HFFc6 (cell line): ENCODE measurements at regions not wholly inside any gene's neighbourhood (a gene's known extent, or its start where the extent isn't known, plus 50 kb on each side); places are given as distances from the start of the nearest gene placed in this dataset.

Experiments used
- DNase-seq: peaks from one replicate; pipeline ENCODE4 v3.0.0-alpha.2; 2018
- H3K27ac Mint-ChIP-seq: 2 replicates; pipeline ENCODE4 v1.8.0; 2020; ENCODE audit warnings: mild to moderate bottlenecking, mixed read lengths
- H3K27me3 Mint-ChIP-seq: 2 replicates; pipeline ENCODE4 v1.8.0; 2021; ENCODE audit warnings: mild to moderate bottlenecking, moderate library complexity, mixed read lengths; ENCODE audit not compliant: insufficient read depth
- H3K36me3 Mint-ChIP-seq: 2 replicates; pipeline ENCODE4 v1.8.0; 2021; ENCODE audit warnings: low read depth, mixed read lengths
- H3K4me1 Mint-ChIP-seq: 2 replicates; pipeline ENCODE4 v1.8.0; 2020; ENCODE audit warnings: low read depth, mixed read lengths
- H3K4me3 Mint-ChIP-seq: 2 replicates; pipeline ENCODE4 v1.8.0; 2020; ENCODE audit warnings: mild to moderate bottlenecking, moderate library complexity, mixed read lengths
- H3K9me3 Mint-ChIP-seq: 2 replicates; pipeline ENCODE4 v1.8.0; 2020; ENCODE audit warnings: mild to moderate bottlenecking, mixed read lengths
- TF ChIP-seq, protein P1 (sequence below): fragments of 200-600 bp; sonication (generic); IDR thresholded peaks from 2 replicates; pipeline ENCODE4 v1.5.0; 2021; ENCODE audit warnings: antibody characterized with exemption, mild to moderate bottlenecking

DNA sequence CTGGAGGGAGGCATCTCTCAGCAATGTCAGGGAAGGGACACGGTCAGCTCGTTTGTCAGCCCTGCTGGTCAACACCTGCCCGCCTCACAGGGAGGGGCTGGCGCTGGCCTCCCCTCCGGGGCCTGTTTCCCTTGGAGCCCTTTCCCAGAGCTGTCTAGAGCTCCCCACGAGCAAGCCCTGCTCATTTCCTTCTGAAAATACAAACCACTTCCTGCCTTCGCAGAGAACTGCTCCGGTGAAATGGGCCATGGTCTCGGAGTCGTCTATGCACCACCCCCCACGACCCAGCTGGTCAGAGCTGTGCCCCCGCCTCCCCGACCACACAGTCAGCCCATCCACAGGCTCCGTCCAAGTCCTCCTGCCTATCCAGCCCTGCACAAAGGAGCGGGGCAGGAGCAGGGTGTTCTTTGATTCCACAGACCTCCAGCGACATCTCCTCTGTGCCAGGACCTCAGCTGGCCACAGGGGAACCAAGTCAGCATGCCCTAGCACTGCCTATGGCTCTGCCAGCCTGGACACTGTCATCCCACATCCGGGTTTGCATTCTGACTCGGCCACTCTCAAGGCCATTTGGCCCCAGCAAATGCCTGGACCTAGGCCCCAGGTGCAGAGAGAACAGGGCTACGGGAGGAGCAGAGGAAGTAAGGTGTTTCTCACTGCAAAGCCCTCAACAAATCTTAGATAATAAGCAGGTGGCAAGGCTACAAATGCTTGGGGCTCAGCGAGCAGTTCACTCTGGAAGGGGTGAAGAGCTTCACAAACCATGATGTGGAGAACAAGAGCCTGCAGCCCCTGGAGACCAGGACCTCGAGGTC, 82.1 kb upstream of the WNT11 start:
- Mint-ChIP-seq H3K4me1 (no peaks in the 10 kb centered on the region), H3K27me3 (peaks cover 35% of the 10 kb centered on the region), H3K4me3 (no peak overlapping the region), H3K9me3 (no peaks in the 10 kb centered on the region), H3K27ac (no peak overlapping the region), H3K36me3 (no peaks in the 10 kb centered on the region)
- DNase-seq = no peak
- TF ChIP-seq, protein P1, sequence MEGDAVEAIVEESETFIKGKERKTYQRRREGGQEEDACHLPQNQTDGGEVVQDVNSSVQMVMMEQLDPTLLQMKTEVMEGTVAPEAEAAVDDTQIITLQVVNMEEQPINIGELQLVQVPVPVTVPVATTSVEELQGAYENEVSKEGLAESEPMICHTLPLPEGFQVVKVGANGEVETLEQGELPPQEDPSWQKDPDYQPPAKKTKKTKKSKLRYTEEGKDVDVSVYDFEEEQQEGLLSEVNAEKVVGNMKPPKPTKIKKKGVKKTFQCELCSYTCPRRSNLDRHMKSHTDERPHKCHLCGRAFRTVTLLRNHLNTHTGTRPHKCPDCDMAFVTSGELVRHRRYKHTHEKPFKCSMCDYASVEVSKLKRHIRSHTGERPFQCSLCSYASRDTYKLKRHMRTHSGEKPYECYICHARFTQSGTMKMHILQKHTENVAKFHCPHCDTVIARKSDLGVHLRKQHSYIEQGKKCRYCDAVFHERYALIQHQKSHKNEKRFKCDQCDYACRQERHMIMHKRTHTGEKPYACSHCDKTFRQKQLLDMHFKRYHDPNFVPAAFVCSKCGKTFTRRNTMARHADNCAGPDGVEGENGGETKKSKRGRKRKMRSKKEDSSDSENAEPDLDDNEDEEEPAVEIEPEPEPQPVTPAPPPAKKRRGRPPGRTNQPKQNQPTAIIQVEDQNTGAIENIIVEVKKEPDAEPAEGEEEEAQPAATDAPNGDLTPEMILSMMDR = no peak

- Mint-ChIP-seq H3K9me3 (no peaks in the 10 kb centered on the region), H3K27me3 (peaks cover 32% of the 10 kb centered on the region), H3K4me1 (no peaks in the 10 kb centered on the region), H3K36me3 (no peaks in the 10 kb centered on the region), H3K4me3 (no peak overlapping the region), H3K27ac (no peak overlapping the region)
- TF ChIP-seq, protein P1 = no peak
- DNase-seq = no peak
These were observed 80.9 kb upstream of the WNT11 start for GRCh38 chr11:76287227-76287626.

DNA sequence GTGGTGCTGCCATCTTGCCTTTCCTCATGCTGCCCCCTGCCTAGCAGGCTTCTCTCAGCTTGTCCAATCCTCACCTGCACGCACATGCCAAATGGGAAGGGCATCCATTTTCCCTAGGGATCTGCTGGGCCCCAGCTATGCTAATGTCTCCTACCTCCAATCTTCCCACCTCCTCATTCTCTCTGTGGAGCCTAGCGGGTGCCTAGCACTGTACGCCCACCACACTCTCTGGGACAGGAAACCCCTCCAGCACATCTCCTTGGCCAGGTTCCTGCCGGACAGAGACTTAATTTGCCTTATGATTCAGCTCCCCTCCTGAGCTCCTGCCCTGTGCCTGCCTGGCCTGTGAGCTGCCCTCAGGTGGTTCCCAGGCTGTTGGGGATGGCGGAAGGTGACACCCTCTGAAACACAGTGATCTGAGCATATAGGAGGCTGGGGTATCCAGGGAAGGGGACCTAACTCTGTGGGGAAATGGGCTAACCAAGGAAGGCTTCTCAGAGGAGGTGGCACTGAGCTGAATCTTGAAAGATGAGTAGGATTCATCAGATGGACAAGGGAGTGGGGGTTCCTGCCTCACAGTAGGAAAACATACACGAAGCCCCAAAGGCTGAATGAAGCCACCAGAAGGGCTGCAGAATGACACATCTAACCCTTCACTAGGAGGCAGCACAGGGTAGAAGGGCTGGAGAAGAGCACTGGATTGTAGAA, 79.2 kb upstream of the WNT11 start:
- no peaks in the 10 kb centered on the region for H3K36me3 Mint-ChIP-seq
- H3K4me1 Mint-ChIP-seq = no peaks in the 10 kb centered on the region
- no peaks in the 10 kb centered on the region for H3K9me3 Mint-ChIP-seq
- no peak overlapping the region for H3K27ac Mint-ChIP-seq
- no peak overlapping the region for H3K4me3 Mint-ChIP-seq
- H3K27me3 Mint-ChIP-seq = peaks cover 42% of the 10 kb centered on the region
- TF ChIP-seq, protein P1 = no peak
- DNase-seq = no peak

- Mint-ChIP-seq H3K27ac (no peak overlapping the region), H3K4me1 (no peaks in the 10 kb centered on the region), H3K36me3 (no peaks in the 10 kb centered on the region), H3K27me3 (peaks cover 48% of the 10 kb centered on the region), H3K4me3 (no peak overlapping the region), H3K9me3 (no peaks in the 10 kb centered on the region)
- TF ChIP-seq, protein P1 = no peak
- no peak for DNase-seq
These were observed 77.9 kb upstream of the WNT11 start for GRCh38 chr11:76284161-76284560.

GRCh38 chr11:76282811-76283595, 76.7 kb upstream of the WNT11 start:
- Mint-ChIP-seq H3K27ac (no peak overlapping the region), H3K4me1 (no peaks in the 10 kb centered on the region), H3K27me3 (peaks cover 52% of the 10 kb centered on the region), H3K36me3 (no peaks in the 10 kb centered on the region), H3K4me3 (no peak overlapping the region), H3K9me3 (no peaks in the 10 kb centered on the region)
- TF ChIP-seq, protein P1 = no peak
- no peak for DNase-seq
